ENCODE measurements at regions not wholly inside any gene's neighbourhood (a gene's known extent, or its start where the extent isn't known, plus 50 kb on each side); places are given as distances from the start of the nearest gene placed in this dataset.
"Not testable (repeated sequence)": the region's sequence is repeated elsewhere in the genome, so short reads cannot be mapped to it uniquely, and the experiment has no call there.

DNA sequence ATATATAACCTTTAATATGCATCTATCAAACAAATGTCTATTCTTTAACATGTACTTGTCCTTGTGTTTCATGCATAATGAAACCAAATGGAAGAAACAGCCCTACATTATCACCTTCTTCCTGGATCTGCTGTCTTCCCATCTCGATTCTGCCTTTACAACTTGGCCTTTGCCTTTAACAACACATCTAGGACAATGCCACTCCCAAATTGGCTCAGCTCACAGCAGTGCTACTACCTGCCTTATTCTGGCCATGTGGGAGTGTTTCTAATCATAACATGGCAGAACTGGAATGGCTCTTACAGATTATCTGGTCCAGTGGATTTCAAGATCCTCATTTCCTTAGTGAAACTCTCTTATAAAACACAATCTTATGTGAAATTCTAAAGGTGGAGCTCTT lies 176.5 kb downstream of the CARTPT start:
- DNase-seq (ENCODE audit: low read depth, low spot score): no peak
- H3K27ac ChIP-seq: no peak overlapping the region

DNA sequence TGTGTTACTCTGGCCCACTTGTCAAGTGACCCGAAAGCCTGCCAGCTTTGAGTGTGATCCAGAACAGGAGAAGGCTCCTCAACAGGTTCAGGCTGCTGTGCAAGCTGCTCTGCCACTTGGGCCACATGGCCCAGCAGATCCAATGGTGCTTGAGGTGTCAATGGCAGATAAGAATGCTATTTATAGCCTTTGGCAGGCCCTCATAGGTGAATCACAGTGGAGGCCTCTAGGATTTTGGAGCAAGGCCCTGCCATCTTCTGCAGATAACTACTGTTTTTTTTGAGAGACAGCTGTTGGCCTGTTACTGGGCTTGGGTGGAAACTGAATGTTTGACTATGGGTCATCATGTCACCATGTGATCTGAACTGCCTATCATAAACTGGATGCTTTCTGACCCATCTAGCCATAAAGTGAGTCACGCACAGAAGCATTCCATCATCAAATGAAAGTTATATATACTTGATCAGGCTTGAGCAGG lies 180.8 kb downstream of the CARTPT start:
- H3K27ac ChIP-seq: peak overlapping the region; percentile 64
- peak; percentile 92 for DNase-seq (ENCODE audit: low read depth, low spot score)

DNA sequence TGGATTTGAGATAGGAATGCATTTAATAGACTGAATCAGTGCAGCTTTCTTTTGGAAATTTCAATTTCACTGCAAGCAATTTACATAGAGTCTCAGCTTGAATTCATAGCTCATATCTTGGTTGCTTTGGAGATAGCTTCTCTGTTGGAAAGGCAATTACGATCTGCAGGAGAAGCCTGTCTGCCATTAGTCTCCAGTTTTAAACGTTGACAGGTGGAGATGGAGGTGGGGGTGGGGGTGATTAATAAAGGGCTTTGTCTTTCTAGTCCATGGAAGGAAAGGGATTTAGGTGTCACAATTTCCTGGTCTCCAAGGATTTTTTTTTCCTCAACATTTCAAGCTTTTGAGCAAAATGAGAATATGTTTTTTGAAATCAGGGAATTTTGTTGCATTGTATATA lies 184.7 kb downstream of the CARTPT start:
- no peak for DNase-seq (ENCODE audit: low read depth, low spot score)
- H3K27ac ChIP-seq: no peak overlapping the region

DNA sequence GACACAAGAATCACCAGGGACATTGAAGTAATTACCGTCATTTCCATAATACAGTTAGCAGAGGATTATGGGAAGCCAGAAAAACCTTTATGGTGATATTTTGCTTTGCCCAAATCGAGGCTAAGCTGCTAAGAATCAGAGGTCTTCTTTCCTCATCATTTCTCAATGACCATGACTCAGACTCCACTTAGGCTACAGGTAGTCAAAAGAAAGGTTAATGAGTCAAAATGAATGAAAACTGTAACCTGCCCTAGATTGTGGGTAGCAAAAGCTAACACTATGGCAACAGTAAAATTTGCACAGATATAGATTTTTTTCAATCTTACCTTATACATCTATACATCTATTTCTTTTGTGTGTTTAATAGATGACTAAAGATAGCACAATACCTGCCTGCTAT lies 185.8 kb downstream of the CARTPT start:
- DNase-seq (ENCODE audit: low read depth, low spot score): no peak
- H3K27ac ChIP-seq: no peak overlapping the region

DNA sequence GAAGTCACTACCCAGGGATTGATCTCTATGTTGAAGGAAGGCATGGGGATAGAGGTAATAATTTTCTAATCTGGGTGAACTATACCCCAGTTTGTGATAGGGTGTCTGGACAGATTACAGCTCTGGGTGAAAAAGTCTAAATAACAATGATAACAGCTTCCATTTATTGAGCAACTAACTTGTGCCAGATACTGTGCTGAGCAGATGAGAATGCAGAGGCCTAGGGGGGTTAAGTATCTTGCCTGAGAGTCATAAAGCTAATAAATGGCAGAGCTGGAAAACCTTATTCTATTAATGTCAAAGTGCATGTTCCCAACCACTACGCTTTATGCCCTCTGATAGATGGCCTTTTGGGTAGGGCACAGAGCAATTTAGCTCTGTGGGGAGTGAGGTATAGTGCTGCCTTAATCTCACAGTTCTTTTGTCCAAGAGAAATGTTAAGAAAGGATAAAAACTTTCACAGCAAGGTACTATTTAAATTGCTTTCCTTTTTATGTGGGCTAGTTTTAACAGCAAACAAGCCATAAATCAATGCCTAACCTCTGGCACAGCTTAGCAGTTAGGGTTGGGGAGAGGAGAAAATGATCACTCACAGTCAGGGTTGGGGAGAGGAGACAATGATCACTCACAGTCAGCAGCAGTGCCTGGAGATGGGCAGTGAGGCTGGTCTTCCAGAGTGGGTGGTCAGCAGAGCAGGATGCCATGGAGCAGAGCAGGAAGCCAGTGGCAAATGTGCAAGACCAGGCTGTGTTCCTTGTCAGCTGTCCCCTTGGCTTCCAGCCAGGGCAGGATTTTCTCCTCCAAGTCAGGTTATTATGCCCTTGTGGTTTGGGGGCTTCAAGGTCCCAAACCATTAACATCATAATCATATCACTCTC lies 187.0 kb downstream of the CARTPT start:
- no peak overlapping the region for H3K27ac ChIP-seq
- no peak for DNase-seq (ENCODE audit: low read depth, low spot score)

DNA sequence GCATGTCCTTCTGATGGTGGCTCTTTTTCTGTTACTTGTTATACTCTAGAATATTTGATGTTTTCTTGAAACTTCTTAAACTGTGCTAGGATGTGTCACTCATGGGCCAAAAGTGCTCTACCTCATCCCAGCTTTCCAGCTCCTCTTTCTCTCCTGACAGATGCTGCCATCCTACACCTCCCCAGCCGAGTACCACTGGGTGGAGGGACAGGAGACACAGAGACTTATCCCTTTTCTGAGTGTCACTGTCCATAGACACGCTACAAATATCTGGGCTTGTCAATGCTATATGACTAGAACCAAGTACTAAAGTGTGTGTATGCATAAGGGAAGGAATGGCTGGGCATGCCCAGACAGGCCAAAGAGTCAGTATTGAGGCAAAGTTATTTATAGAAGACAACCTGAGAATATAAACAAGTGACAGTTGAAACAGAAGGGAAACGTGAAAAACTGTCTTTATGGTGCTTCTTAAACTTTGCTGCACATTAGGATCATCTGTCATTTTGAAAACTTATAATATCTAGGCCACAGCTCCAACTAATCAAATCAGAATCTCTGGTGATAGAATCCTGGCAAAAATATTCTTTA lies 188.0 kb downstream of the CARTPT start:
- peak overlapping the region; percentile 24 for H3K27ac ChIP-seq
- DNase-seq (ENCODE audit: low read depth, low spot score): no peak

DNA sequence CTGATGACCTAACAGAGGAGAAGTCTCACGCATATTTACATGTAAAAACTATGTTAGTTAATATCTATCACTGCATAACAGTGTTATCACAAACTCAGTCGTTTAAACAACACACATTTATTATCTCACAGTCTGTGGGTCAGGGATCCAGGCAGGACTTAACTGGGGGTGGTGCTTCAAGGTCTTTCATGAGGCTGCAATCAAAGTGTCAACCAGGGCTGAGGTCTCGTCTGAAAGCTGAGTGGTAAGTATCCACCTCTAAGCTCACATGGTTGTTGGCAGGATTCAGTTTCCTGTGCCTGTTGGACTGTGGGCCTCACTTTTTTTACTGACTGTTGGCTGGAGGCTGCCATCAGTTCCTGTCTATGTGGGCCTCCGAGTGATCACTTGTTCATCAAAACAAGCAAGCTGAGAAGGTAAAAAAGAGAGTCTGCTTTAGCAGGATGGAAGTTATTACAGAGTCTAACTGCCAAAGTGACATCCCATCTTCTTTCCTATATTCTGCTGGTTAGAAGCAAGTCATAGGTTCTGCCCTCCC lies 188.6 kb downstream of the CARTPT start:
- DNase-seq (ENCODE audit: low read depth, low spot score): no peak
- peak overlapping the region; percentile 24 for H3K27ac ChIP-seq

DNA sequence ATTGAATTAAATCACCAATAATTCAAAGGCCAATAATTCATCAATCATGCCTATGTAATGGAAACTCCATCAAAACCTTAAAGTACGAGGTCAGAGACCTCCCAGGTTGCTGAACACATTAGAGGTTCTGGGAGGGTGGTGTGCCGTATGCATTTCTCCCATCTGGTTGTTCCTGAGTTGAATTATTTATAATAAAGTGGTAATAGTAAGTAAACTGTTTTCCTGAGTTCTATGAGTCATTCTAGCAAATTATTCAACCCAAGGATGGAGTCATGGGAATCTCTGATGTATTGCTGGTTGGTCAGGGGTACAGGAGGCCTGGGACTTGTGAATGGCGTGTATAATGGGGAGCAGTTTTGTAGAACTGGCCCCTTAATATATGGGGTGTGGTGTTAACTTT lies 191.7 kb downstream of the CARTPT start:
- no peak for DNase-seq (ENCODE audit: low read depth, low spot score)
- H3K27ac ChIP-seq: no peak overlapping the region

DNA sequence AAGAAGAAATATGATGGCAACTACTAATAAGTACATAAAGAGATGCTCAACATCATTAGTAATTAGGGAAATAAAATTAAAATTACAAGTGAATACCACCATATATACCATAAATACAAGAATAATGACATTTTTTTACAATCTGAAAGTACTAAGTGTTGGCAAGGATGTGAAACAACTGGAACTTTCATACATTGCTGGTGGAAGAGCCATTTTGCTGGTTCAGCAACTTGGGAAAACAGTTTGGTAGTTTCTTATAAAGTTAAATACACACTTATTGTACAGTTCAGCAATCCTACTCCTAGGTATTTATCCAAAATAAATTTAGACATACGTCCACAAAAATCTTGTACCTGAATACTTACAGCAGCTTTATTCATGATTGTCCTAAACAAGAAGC lies 192.9 kb downstream of the CARTPT start:
- no peak overlapping the region for H3K27ac ChIP-seq
- DNase-seq (ENCODE audit: low read depth, low spot score): no peak

DNA sequence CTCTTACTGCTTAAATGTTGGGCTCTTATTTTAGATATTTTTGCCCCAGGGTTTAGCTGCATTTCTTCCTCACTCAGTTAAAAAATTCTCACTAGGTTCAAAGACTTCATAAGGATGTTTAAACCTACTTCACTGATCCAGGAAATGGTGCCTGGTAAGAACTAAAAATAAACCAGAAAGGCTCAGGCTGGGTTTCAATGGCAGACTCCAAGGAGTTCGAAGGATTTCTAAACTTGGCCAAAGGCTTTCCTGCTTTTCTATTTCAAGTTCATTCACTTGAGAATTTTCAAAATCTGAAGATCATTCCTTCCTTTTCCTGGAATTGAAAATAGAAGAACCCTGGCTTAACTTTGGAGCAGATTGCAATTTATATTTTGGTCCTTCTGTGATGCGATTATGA lies 193.0 kb upstream of the MAP1B start:
- DNase-seq (ENCODE audit: low read depth, low spot score): no peak

DNA sequence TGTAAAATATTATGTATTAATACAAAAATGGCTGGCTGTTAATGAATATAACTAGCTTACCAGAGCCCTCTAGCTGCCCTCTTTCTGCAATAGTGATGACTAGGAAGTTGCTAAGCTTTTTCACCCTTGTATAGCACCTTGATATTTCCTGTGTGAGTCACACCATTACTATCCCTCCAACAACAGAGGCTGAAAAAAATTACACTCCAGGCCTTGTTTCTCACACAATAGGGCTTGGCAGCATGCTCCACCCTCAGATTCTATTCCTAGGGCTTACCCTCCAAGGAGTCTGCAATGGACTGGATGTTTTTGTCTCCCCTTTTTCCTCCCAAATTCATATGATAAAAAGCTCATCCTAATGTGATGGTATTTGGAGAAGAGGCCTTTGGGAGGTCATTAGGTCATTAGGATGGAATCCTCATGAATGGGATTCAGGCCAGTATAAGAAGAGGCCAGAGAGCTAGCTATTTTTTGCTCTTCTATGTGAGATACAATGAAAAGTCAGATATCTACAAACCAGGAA lies 184.6 kb upstream of the MAP1B start:
- peak; percentile 82 for DNase-seq (ENCODE audit: low read depth, low spot score)
- peak overlapping the region; percentile 78 for H3K27ac ChIP-seq

More for the DNA sequence above, 193.0 kb upstream of the MAP1B start:
- no peak overlapping the region for H3K27ac ChIP-seq

DNA sequence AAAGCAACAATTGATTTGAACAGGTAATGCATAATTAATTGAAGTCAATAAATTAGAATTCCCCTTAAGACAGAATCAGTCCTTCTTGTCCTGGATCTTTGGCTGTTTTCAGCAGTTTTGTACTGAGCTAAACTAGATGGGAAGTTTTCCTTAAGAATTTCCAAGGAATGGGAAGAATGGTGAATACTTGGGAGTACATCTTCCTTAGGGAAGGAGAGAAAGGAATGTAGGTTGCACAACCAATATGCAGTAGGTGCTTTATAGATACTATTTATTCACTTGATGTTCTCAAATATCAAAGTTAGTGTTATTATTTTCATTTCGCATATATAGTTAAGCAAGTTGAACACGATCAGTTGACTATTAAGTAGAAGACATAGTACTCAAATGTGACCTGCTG lies 183.5 kb upstream of the MAP1B start:
- peak overlapping the region; percentile 78 for H3K27ac ChIP-seq
- no peak for DNase-seq (ENCODE audit: low read depth, low spot score)

DNA sequence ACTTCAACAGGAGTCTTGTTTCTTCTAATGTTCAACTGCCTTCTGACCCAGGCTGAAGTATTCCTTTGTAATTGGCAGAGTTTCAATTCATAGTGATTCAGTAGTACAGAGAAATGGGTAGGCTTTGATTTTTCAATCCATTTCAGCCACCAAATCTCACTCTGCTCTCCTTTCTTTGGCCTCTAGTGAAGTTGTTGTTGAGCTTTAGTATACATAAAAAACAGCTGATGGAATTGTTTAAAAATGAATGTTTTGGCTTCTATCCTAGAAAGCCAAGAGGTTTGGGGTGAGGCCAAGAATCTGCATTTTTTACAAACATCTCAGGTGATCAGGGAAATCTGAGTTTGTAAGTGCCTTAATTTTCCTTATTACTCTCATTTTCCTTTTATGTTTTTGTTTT lies 182.9 kb upstream of the MAP1B start:
- peak overlapping the region; percentile 78 for H3K27ac ChIP-seq

DNA sequence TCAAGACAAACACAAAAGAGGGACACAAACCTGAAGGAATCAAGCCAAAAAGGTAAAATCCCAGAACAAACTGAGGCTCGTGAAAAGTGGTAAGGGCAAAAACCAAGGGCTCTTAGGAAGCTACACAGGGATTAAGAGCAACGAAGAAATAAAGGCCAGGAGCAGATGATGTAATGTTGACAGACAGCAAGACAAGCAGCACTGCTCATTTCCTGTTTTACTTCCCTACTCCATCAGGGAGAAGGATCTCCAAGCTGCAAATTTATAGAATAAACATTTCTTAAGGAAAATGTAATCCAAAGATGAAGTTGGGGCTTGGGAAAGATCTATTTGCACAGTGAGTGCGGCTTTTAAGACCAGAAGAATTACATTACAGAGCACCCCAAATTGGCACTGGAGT lies 182.3 kb upstream of the MAP1B start:
- peak overlapping the region; percentile 78 for H3K27ac ChIP-seq

More for the DNA sequence above, 182.9 kb upstream of the MAP1B start:
- no peak for DNase-seq (ENCODE audit: low read depth, low spot score)

DNA sequence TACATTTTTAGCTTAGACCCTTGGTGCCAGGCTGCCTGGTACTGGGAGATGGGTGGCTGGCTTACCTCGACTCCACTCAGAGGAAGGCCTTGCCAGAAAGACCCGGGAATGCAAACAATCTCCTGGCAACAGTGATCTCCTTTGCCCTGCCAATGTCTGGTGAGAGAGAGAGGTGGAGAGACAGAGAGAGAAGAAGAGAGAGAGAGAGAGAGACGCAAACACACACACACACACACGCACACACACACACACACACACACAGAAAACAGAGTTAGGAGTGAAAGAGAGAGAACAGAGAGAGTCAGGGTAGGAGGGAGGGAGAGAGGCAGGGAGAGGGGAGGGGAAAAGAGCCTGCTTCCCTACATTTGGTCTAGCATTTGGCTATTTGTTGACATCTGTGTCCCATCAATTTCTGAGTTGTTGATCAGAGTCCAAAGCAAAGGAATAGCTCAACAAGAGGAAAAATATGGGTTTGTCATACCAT lies 181.6 kb upstream of the MAP1B start:
- DNase-seq (ENCODE audit: low read depth, low spot score): no peak
- peak overlapping the region; percentile 78 for H3K27ac ChIP-seq

More for the DNA sequence above, 182.3 kb upstream of the MAP1B start:
- no peak for DNase-seq (ENCODE audit: low read depth, low spot score)

DNA sequence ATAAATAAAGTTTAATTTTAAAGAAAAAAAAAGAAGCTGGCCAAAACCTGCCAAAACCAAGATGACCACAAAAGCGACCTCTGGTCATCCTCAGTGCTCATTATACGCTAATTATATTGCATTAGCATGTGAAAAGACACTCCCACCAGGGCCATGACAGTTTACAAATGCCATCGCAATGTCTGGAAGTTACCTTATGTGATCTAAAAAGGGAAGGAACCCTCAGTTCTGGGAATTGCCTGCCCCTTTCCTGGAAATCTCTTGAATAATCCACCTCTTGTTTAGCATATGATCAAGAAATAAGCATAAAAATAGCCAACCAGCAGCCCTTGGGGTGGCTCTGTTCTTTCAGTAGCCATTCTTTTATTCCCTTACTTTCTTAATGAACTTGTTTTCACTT lies 178.3 kb upstream of the MAP1B start:
- no peak overlapping the region for H3K27ac ChIP-seq
- no peak for DNase-seq (ENCODE audit: low read depth, low spot score)

DNA sequence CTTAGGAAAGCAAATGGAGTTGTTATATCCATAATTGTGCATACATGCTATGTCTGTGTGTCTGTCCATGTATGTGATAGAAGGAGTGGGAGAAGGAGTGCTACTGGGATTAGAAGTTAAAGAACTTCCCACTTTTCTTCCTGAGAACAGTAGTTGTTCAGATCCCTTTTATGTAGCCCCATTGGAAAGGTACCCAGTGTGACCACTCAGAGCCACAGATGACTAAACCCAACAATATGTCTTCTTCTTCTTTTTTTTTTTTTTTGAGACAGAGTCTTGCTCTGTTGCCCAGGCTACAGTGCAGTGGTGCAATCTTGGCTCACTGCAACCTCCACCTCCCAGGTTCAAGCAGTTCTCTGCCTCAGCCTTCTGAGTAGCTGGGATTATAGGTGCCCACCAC lies 176.7 kb upstream of the MAP1B start:
- not testable (repeated sequence) for H3K27ac ChIP-seq; DNase-seq (ENCODE audit: low read depth, low spot score)

DNA sequence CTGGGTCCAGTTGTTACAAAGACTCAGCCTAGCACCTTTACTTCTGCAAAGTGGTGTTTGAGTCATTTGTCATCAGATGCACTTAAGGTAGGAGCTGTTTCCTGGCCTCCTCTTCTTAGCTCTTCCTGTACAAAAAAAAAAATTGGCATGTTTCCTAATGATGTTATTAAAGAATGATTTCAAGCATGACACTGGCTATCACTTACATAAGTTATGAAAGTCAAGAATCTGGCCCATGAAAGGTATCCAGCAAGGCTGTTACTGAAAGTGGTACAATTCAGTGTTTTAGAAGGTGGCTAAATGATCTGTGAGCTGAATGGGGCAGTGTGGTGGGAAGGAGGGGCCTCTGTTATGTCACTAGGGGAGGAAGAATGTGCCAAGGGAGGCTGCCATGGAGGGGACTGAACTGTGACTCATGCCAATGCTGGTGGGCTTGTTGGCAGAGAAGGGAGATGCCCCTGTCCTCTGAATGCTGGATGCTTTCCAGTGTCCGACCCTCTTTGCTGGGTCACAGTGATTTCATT lies 175.1 kb upstream of the MAP1B start:
- DNase-seq (ENCODE audit: low read depth, low spot score): no peak
- peak overlapping the region; percentile 70 for H3K27ac ChIP-seq

DNA sequence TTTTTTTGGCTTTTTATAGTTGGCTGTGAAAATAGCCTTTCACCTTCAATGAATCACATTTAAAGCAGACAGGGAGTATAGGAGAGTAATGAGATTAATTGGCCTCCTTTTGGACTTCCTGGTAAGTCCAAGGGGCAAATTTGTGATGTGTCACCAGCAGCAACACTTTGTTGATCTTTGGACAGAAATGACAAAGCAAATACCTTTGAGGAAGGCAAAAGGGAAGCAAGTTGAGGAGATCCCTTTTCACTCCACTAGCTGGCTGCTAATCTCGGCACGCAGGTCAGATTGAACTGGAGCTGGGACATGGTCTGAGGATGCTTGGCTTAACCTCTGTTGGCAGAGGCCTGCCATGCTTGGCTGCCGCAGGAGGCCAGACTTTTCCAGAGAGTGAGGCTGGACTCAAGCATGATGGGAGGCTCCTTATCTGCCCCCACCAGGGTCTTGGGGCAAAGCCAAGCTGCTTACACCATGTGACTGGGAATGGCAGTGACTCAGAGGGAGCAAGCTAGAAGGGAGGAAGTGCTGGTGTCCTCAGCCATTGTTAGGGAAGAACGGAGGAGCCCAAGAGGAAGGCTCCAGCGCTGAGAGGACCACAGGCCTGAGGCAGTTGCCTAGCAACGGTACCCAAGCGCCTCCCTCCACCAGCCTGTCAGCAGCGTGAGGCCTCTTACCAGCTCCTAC lies 174.5 kb upstream of the MAP1B start:
- DNase-seq (ENCODE audit: low read depth, low spot score): peak; percentile 36
- H3K27ac ChIP-seq: peak overlapping the region; percentile 70

DNA sequence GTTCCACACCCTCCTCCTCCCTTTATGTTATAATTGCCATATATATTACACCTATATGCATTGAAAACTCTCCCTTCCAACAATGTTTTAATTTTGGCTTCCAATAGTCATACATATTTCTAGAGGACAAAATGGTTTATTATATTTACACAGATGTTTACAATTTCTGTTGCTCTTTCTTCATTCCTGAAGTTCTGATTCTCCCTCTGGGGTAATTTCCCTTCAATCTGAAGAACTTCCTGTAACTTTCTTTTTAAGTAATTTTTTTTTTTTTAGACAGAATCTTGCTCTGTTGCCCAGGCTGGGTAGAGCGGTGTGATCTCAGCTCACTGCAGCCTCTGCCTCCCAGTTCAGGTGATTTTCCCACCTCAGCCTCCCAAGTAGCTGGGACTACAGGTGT lies 173.0 kb upstream of the MAP1B start:
- no peak for DNase-seq (ENCODE audit: low read depth, low spot score)
- no peak overlapping the region for H3K27ac ChIP-seq
